ENCODE measurements at regions not wholly inside any gene's neighbourhood (a gene's known extent, or its start where the extent isn't known, plus 50 kb on each side); places are given as distances from the start of the nearest gene placed in this dataset.

DNA sequence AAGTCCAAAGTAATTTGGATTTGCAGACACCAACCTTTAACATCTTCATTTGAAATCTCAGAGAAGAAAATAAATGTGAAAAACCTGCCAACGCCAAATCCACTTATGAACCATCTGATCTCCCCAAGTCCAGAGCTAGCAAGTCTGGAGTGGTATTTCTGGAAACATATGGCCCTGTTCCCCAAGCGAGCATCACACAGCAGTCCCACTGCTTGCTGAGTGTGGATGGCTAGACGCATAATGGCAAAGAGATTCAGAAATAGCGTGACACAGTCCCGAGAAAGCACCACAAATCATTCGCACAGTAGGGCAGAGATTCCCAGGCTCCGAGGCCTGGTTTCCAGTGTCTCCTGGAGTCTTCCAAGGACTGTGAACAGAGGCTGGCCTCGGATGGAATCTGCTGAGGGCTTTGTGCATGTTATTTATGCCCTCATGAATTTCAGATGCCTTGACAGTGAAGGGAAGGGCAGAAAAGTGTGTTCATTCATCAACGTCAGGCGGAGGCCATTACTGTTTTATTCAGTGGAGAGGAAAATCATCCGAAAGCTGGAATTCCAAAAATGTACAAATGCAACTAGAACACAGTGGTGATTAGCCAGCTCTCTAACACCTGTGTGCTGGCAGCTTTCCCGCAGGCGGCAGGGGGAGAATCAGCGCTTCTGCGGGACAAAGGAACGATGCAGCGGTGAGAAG is 417.0 kb downstream of the EIPR1 start:
- TF ChIP-seq, protein P1, sequence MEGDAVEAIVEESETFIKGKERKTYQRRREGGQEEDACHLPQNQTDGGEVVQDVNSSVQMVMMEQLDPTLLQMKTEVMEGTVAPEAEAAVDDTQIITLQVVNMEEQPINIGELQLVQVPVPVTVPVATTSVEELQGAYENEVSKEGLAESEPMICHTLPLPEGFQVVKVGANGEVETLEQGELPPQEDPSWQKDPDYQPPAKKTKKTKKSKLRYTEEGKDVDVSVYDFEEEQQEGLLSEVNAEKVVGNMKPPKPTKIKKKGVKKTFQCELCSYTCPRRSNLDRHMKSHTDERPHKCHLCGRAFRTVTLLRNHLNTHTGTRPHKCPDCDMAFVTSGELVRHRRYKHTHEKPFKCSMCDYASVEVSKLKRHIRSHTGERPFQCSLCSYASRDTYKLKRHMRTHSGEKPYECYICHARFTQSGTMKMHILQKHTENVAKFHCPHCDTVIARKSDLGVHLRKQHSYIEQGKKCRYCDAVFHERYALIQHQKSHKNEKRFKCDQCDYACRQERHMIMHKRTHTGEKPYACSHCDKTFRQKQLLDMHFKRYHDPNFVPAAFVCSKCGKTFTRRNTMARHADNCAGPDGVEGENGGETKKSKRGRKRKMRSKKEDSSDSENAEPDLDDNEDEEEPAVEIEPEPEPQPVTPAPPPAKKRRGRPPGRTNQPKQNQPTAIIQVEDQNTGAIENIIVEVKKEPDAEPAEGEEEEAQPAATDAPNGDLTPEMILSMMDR (IDR thresholded peaks at IDR 0.05 in 4 of 5, conservative IDR thresholded peaks at IDR 0.05 in 1 of 5): no peak
- no peak for TF ChIP-seq POLR2A (IDR thresholded peaks at IDR 0.05)

All from gastrocnemius medialis (tissue), 4 donors.